NAMALWA (cell line): ENCODE measurements at regions not wholly inside any gene's neighbourhood (a gene's known extent, or its start where the extent isn't known, plus 50 kb on each side); places are given as distances from the start of the nearest gene placed in this dataset.
"Not testable (repeated sequence)": the region's sequence is repeated elsewhere in the genome, so short reads cannot be mapped to it uniquely, and the experiment has no call there.

Source experiments
- DNase-seq: peaks from one replicate; pipeline ENCODE4 v3.0.0-alpha.2; 2015; ENCODE audit warnings: low spot score

DNA sequence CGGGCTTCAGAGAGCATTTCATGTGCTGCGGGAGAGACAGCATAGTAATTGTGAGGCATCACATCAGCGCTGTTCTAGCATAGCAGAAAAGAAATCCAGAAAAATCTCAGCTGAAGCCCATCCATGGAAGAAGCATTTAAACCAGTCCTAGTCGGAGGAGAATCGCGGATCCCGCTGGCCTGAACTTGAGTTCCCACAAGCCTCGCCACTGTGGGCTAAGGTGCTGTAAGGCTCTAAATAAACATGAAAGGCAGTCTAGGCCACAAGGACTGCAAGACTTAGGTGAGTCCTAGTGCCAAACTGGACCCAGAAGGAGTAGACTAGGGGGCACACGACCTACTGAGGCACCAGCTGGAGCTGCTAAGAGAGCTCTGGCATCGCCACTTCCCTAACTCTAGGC is 1225.3 kb upstream of the CHAC2 start:
- no peak for DNase-seq

DNA sequence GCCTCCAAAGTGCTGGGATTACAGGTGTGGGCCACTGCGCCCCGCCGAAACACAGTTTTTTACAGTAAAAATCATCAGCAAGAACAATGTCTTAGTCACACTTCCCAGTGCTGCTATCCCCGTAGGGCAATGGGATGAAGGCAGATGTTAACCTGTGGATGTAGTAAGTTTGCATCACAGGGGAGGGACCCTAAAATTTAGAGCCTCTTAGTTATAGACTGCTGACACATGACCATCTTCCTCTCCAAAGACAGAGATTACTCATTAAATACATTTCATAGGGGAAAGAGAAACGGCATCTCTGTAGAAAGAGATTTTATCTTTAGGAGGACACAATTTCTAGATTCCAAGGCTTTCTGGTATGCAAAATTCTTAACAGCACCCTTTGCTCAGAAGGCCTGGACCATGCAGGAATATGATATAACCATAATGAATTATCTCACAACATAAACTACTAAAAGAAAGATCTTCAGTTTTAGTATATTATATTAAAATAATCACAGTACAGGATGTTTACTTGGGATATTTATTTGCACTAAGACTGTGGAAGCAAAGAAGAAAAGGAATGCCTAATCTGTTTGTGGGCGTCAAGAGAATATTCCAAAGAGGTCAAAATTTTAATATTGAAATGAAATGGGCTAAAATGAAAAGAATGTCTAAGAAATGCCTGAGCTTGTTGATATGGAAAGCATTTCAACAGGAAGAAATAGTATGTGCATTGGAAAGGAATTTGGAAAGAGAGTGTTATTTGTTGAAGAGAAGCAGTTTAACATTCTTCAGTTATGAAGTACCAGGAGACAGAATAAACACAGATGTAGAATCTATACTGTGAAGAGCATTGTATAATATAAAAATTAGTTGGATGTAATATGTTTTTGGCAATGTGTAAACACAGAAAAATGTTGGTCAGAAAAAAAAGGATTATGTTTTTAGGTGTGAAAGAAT is 1228.3 kb upstream of the CHAC2 start:
- DNase-seq, result no peak

DNA sequence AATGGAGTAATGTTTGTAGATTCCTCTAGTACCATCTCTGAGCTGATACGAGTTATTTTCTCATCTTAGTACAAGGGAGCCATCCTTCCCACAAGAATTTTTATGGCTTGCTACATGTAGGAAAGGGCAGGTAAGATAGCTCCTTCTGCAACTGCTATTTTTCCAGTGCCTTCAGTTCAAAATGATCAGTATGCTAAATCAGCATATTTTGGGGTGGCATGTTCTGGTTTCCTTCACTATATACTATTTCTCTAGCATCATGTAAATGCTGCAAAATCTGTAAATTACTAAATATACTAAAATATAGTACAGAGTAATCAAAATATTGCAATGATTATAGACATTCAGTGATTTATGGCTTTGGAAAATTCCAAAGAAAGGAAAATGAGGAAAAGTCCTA is 1230.0 kb upstream of the CHAC2 start:
- no peak for DNase-seq

DNA sequence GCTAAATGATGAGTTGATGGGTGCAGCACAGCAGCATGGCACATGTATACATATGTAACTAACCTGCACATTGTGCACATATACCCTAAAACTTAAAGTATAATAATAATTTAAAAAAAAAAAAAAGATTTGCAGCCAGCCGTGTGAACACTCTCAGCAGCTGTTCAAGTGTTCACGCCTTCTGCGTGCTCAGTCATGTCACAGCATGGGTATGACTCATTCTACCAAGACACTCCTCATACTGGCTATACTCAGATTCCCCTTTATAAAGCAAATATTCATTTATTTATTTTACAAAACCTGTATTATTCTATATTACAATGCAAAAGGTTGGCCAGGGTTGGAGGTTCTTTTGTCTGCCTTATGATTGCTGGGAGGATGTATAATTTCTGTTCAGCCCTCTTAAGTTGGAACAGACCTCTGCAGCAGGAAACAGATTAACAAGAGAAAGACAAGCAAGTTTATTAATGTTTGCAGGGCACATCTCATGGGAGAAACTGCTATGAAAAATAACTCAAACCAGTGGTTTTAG is 1230.6 kb upstream of the CHAC2 start:
- no peak for DNase-seq

DNA sequence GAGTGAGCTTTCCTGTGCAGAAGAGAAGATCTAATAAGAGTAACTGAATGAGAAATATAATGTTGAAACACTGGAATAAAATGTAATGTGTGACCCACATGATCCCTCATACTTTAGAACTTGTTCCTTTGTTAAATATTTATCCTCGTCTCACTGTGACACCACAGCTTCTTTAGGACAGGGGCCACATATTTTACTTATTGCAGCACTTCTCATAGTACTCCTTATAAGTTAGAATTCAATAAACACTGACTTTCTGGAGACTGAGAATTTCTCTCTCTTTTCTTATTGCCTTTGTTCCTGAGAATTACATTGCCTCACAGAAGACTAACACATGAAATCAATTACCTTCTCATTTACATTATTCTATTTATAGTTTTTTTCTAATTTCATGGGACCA is 1234.6 kb upstream of the CHAC2 start:
- no peak for DNase-seq

DNA sequence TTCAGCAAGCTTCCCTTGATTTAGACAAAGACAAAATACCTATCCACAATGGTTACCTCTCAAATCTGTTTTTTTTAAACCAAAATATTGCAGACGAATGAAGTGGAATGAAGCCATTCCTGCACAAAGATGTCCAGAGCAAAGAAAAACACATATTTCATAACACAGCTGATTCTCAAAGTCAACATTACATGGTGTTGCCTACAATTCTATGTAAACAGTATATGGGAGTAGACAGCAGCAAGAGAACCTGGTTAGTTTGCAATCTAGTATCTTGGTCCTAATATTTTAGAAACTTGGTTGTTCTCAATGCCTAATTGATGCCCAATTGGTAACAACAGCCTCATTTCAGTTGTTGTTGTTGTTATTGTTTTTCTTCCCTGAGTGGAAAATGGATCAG is 1240.9 kb upstream of the CHAC2 start:
- DNase-seq, result no peak

DNA sequence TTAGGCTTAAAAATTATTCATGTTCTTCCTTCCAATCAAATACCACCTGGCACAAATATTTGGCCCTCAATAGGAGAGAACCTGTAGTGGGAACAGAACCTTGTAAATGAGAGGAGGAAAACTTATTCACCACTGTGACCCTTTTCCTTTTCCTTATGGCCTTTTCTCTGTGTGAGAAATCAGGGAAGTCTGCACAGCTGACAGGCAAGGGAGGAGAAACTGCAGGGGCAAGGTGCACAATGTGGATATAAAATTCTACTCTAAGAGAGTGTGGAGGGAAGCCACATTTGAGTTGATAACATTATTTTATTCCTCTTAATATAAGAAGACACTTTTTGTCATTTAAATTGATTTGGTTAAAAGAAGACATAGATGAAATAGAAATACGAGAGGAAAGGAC is 1247.0 kb upstream of the CHAC2 start:
- no peak for DNase-seq

DNA sequence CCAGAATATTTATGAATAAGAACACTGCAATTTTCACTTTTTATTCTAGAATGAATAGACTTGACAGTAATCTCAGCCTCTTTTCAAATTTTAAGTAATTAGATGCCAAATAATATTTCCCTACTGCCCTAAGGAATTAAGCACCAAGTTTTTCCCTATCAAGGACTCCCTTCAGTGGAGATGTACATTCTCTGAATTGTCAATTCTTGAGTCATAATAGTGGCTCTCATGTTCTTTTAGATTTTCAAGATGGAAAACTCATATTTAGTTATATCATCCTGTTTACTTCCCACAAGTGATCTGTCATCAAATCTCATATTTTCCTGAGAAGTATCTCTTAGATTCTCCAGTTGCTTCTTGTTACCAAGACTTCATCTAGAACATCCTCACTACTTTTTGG is 1248.9 kb upstream of the CHAC2 start:
- no peak for DNase-seq

DNA sequence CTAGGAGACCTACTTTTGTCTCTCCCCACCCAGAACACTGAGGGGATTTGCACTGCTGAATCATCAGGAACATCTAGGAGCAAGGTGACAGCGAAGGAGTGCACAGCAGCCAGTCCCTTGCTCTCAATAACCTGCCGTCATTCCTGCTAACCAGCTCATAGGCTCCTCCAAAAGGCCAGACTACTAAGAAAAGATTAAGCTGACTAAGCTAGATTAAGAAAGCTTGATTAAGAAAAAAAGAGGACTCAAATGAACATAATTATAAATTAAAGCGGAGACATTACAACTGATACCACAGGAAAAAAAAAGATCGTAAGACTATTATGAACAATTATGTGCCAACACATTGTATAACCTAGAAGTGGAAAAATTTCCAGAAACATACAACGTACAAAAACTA is 1254.8 kb upstream of the CHAC2 start:
- DNase-seq, result no peak

DNA sequence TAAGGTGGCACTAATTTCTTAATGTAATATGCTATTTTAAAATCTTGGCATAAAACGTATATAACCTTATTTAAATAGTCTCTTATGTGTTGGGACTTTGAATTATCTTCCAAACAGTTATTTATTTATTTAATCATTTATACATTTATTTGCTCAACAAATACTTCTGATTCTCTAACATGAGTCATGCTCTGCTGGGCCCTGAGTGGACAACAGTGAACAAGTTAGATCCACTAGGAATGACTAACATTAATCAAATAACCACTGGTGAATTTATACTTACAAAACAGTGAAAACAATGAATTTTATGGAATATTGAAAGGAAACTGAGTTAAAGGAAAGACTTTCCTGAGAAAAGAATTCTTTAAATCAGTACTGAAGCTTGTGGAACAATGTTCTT is 1257.2 kb upstream of the CHAC2 start:
- no peak for DNase-seq

DNA sequence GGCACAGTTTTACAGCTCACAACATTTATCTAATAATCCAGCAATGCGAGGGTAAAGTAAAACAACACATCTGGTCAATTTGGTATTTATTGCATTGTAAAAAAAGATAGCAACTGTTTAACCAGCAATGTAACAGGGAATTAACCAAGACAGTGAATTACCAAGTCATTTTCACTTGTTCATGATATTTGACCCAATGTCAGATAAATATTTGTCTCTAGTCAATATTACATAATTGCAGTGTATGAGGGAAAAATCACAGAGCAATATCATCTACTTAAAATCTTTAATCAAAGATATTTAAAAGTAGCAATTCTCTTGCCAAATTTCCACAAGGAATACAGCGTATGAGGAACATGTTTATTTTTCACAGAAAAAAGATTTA is 1265.1 kb upstream of the CHAC2 start:
- DNase-seq, result no peak

DNA sequence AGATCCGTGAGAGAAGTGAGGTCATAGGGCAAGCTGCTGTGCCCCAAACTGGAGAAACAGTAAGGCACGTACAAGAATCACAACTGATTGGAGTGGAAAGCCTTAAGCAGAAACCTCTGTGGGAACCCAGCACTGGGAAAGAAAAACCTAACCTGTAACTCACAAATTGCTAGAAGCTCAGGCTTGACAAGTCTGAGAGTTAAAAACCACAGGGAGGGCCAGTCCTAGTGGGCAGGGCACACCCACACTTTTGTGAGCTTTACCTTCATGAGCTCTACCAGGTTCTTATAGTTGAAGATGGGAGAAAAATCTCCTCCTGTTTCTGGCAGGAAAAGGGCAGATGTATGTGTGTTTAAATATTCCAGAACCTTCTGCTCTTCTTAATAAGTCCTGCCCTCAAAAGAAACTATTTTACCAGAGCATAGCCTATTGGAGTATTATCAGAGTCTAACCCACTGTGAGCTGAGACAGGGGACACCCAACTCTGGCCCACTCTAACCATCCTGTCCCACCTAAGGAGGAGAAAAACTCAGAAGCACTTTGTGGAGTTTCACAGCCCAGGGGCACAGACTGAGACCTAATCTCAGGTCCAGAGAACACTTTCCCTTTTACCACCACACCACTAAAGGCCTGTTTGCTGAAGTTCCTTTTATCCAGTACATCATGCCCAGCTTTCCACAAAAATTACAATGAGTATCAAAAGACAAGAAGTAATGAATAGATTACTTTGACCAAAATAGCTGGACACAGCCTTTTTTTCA is 1265.7 kb upstream of the CHAC2 start:
- no peak for DNase-seq

DNA sequence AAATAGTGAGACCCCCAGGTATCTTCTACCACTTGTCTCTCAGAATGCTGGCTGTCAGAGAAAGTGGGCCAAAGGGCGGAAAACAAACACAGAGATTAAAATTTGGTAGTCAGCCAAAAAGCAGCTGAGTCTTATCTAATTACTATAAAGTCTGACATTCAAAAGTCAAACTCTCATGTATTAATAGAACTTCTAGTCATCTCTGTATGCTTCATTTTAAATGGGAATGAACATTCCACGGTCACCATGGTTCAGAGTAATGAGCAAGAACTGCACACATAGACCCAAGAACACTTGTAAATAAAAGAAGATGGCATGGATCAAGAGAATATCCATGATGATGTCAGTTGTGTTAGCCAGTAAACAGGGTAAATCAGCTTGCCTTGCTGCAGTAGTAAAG is 1267.0 kb upstream of the CHAC2 start:
- no peak for DNase-seq

DNA sequence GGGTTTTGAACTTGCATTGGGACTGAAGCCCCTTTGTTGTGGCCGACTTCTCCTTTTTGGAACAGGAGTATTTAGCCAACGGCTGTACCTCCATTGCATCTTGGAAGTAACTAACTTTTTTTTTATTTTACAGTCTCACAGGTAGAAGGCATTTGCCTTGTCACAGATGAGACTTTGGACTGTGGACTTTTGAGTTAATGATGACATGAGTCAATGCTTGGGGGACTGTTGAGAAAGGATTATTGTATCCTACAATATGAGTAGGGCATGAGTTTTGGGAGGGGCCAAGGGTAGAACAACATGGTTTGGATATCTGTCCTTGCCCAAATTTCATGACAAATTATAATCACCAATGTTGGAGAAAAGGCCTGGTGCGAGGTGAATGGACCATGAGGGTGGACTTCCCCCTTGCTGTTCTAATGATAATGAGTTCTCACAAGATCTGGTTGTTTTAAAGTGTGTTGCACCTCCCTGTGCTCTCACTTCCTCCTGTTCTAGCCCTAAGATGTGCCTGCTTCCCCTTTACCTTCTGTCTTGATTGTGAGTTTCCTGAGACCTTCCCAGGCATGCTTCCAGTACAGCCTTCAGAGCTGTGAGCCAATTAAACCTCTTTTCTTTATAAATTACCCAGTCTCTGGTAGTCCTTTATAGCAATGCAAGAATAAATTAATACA is 1269.4 kb upstream of the CHAC2 start:
- no peak for DNase-seq

DNA sequence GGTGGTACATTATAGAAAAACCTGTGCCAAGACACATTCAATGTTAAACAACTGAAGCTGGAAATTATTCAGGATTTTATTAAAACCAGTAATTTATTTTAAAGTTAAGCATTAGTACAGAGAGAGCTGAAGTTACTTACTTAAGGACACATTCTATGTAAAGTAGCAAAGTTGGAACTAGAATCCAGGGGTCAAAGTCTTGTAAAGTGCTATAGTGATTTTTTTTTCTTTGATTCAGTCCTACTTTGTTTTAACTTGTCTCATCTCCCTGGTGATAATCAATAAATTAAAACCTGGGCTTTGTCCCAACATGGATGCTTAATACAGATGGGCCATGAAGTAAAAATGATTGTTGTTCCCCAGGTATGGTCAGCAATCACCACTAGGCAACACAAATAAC is 1271.8 kb upstream of the CHAC2 start:
- no peak for DNase-seq

DNA sequence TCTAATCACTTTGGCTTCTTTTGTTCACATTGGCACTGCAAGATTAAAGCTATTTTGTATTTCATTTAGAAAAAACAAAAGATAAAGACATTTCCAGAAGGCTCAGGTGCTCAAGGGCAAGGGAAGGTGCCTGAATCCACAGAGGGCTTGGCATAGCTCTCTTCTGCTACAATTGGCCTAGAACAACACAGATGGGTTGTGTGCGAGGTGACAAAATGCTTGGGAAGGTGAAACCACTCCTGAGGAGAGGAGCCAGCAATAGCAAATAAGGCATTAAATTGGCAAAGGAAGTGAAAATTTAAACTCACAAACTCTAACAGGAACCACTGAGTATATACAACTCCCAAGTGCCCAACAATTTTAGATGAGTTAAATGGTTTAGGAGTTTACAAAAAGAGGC is 1290.4 kb upstream of the CHAC2 start:
- no peak for DNase-seq

DNA sequence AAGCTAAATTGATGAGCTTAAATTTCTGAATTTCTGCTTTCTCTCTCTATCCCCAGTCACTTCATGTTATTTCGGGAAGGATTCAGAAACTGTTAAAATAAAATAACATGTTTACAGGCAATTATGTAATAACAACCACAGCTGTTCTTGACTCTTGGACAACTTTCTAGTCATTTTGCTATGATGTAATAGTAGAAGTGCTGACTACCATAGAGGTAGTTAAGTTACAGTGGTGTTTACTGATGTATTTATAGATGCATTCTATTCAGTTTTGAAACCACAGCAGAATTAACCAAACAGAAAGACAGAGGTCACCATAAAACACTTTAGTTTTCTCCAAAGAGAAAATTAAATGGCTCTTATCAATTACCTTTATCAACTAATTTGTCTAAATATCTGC is 1292.0 kb upstream of the CHAC2 start:
- DNase-seq, result no peak

DNA sequence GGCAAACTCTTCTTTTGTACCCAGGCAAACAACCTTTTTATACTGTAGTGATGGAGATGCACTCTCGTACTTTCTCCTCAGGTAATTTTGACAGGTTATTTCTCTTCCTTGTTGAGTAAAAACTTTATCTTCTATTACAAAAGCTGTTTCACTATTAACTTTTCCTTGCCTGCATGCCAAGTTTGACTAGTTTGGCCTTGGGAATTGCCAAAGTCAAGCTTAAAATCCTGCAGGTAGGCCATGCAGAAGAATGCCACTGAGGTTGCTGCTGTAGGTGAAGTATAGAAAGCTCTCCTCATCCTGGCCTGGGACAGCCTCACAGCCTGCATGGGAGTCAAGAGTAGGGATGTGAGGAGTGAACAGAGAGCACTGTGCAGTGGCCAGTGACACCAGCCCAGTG is 1293.5 kb upstream of the CHAC2 start:
- no peak for DNase-seq

DNA sequence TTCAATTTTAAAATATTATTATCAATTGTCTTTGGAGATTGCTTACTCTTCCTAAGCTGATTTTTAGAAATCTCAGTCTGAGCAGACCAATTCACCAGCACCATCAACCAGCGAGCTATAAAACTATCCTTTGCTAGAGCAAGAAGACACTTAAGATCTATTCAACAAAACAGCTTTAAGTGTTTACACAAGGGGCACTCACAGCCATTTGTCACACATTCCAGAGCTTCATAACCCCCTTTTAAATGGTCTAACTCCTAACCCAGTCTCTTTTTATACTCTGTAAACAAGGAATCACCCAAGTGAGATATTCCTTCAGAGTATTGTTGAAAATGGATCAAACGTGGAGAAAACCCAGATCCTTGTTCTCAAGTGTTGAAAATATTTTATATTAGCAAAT is 1294.1 kb upstream of the CHAC2 start:
- DNase-seq, result no peak

DNA sequence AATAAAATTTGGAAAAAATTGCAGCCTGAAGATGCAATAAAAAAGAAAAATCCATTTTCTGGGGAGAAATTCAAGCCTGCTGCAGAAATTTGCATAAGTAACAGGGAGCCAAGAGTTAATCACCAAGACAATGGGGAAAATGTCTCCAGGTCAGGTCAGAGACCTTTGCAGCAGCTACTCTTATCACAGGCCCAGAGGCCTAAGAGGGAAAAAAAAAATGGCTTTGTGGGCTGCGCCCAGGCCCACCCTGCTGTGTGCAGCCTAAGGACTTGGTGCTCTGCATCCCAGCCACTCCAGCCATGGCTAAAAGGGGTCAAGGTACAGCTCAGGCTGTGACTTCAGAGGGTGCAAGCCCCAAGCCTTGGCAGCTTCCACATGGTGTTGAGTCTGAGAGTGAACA is 1297.1 kb upstream of the CHAC2 start:
- not testable (repeated sequence) for DNase-seq

DNA sequence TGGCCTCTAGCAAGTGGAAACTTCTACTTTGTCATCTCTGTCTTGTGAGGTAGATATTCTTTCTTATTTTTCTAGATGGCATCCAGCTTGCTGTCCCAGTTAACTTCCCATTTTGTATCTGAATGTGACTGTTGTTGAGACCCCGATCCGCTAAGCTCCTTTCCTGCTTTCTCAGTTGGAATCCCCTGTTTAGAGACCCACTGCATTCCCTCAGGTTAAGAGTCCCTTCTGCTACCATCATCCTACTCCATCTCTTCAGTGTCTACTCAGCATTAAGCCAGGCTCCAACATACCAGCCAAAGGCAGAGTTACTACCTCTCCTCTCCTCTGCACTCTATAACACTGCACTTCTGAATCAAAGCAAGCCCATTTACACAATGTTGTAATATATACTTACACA is 1300.4 kb upstream of the CHAC2 start:
- no peak for DNase-seq

DNA sequence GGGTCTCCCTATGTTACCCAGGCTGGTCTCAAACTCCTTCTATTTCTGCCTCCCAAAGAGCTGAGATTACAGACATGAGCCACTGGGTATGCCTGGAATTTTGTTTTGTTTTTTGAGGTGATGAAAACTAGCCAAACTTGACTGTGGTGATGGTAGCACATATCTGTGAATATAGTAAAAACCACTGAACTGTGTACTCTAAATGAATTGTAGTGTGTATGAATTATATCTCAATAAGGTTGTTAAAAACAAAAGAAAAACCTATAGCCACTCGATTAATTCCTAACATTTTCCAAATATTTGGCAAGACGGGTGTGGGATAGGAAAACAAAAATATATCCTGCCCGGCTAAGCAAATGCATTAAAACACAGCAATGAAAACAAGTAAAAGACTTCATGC is 1302.3 kb upstream of the CHAC2 start:
- no peak for DNase-seq

DNA sequence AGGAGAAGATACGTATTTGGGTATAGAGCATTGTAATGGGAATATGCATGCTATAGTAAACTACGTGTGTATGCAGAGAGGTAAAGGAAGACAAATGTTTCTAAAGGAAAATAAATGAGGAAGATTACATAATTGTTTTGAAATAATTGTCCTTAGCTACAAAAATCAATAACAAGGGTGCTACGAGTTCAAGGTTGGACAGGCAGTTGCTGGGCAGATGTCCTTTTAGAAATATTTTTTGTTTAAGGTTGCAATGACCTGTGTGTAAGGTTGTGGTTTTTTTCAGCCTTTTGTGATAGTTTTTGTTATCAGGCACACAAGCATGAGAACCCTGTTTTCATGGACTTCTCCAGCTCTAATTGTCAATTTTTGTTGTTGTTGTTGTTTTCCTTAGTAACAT is 1304.1 kb upstream of the CHAC2 start:
- no peak for DNase-seq
